MCF 10A (cell line): ENCODE measurements at regions not wholly inside any gene's neighbourhood (a gene's known extent, or its start where the extent isn't known, plus 50 kb on each side); places are given as distances from the start of the nearest gene placed in this dataset.

Source experiments
- BruUV-seq: library from RNA; stranded (reverse); fragments of 400-500 nt; replicated peaks from 2 replicates; lab custom pipeline; 2021; lab: Mats Ljungman, UMichigan
- CTCF ChIA-PET: fragments of 300-600 bp; sonication (Branson Sonifier 250); formaldehyde crosslinking; extraction: SDS; loops from one replicate; lab custom pipeline; 2021; ENCODE audit warnings: antibody characterized with exemption, inconsistent platforms; lab: Yijun Ruan, JAX
- POLR2A ChIA-PET: fragments of 300-600, 350-650 bp; sonication (Branson Sonifier 250); formaldehyde crosslinking; extraction: SDS; loops from one replicate; lab custom pipeline; 2020; ENCODE audit warnings: antibody characterized with exemption, inconsistent platforms; lab: Yijun Ruan, JAX
- DNase-seq: peaks from one replicate; pipeline ENCODE4 v3.0.0-alpha.2; 2018; ENCODE audit not compliant: unreplicated experiment
- H3K27ac Mint-ChIP-seq: one replicate; pipeline ENCODE4 v1.8.0; 2022; ENCODE audit warnings: mild to moderate bottlenecking, low read depth, mixed read lengths; ENCODE audit not compliant: unreplicated experiment
- H3K27me3 Mint-ChIP-seq: one replicate; pipeline ENCODE4 v1.8.0; 2022; ENCODE audit warnings: mixed read lengths; ENCODE audit not compliant: insufficient read depth, unreplicated experiment
- H3K36me3 Mint-ChIP-seq: one replicate; pipeline ENCODE4 v1.8.0; 2022; ENCODE audit warnings: mild to moderate bottlenecking, moderate library complexity, mixed read lengths; ENCODE audit not compliant: insufficient read depth, unreplicated experiment
- H3K4me1 Mint-ChIP-seq: one replicate; pipeline ENCODE4 v1.8.0; 2022; ENCODE audit warnings: mixed read lengths; ENCODE audit not compliant: insufficient read depth, unreplicated experiment
- H3K4me3 Mint-ChIP-seq: one replicate; pipeline ENCODE4 v1.8.0; 2022; ENCODE audit warnings: mild to moderate bottlenecking, moderate library complexity, mixed read lengths; ENCODE audit not compliant: unreplicated experiment
- H3K9me3 Mint-ChIP-seq: one replicate; pipeline ENCODE4 v1.8.0; 2022; ENCODE audit warnings: mixed read lengths; ENCODE audit not compliant: unreplicated experiment
- intact Hi-C: fragments of 100-400 bp; cut with micrococcal nuclease; formaldehyde crosslinking; loops from 2 replicates; pipeline ENCODE4 v1.14.1; 2022
- TF ChIP-seq, protein P1 (sequence below): fragments of 200-600 bp; IDR thresholded peaks from one replicate; pipeline ENCODE4 v1.8.0; 2022; ENCODE audit warnings: antibody characterized with exemption, mild to moderate bottlenecking; ENCODE audit not compliant: unreplicated experiment

DNA sequence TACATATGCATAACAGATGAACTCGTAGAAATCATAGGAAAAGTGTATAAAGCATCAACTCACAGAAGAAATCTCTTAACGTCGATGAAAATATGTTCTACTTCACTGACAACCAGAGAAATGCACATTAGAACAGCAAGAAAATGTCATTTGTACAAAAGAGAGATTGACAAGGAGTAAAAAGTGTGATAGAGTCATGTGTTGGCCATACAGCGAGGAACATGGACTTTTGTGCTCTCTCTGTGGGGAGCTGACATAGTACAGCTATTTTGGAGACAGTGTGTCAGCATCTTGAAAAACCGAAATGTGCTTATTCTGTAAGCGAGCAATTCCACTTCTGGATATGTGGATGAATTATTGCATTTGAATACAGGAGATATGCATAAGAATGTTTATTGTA lies 477.9 kb downstream of the ICE1 start:
- BruUV-seq: no TSS peak
- no peak overlapping the region for H3K27ac Mint-ChIP-seq
- ChIA-PET POLR2A (no interaction called here), CTCF (no interaction called here)
- TF ChIP-seq, protein P1, sequence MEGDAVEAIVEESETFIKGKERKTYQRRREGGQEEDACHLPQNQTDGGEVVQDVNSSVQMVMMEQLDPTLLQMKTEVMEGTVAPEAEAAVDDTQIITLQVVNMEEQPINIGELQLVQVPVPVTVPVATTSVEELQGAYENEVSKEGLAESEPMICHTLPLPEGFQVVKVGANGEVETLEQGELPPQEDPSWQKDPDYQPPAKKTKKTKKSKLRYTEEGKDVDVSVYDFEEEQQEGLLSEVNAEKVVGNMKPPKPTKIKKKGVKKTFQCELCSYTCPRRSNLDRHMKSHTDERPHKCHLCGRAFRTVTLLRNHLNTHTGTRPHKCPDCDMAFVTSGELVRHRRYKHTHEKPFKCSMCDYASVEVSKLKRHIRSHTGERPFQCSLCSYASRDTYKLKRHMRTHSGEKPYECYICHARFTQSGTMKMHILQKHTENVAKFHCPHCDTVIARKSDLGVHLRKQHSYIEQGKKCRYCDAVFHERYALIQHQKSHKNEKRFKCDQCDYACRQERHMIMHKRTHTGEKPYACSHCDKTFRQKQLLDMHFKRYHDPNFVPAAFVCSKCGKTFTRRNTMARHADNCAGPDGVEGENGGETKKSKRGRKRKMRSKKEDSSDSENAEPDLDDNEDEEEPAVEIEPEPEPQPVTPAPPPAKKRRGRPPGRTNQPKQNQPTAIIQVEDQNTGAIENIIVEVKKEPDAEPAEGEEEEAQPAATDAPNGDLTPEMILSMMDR: no peak
- no peak for DNase-seq
- intact Hi-C loops: no loop called here
- H3K9me3 Mint-ChIP-seq: peaks cover 11% of the 10 kb centered on the region
- H3K4me3 Mint-ChIP-seq: no peak overlapping the region
- H3K27me3 Mint-ChIP-seq: peaks cover under 1% of the 10 kb centered on the region
- no peaks in the 10 kb centered on the region for H3K36me3 Mint-ChIP-seq
- no peaks in the 10 kb centered on the region for H3K4me1 Mint-ChIP-seq

DNA sequence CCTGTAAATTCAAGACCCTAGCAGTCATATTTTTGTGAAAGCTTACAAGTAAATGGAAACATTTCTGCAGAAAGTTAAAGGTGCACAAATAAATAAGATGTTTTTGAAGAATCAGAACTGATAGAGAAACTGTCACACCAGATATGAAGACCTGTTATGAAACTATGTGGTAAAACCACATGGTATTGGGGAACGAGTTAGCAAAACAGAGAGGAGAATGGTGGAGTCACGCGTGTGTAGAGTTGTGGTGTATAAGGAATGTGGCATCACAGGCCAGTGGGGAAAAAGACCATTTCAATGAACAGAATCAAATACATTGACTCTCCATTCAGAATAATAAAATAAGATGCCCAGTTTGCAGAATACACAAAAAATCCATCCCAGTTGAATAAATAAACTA lies 477.2 kb downstream of the ICE1 start:
- CTCF ChIA-PET: interaction anchor here (0.8 kb wide), 1 partner anchor 22 kb away, joined by 5 read pairs; no protein-coding TSS in a partner anchor
- Mint-ChIP-seq H3K36me3 (no peaks in the 10 kb centered on the region), H3K4me1 (no peaks in the 10 kb centered on the region), H3K27me3 (no peaks in the 10 kb centered on the region), H3K27ac (no peak overlapping the region), H3K9me3 (peaks cover 13% of the 10 kb centered on the region), H3K4me3 (no peak overlapping the region)
- intact Hi-C loops: no loop called here
- POLR2A ChIA-PET: no interaction called here
- TF ChIP-seq, protein P1: no peak
- no peak for DNase-seq
- no TSS peak for BruUV-seq

DNA sequence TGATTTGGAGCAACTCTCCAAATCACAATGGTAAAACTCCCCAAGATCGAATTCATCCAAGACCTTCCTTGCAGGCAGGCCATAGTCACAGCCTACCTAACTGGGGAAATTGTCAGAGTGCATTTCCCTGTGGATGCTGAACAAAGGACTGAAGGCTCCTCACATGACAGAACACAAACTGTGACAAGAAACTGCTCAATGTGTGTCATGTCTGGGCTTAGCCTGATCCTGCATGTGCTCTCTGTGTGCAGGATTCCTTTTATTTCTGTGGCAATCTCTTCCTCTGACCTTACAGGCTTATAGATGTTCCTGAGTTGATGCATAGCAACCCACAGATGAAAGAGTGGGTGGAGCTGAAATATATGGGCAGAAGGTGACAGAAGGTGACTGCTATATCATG lies 465.8 kb downstream of the ICE1 start:
- CTCF ChIA-PET: interaction anchor here (0.6 kb wide), 1 partner anchor 311 kb away, joined by 3 read pairs; no protein-coding TSS in a partner anchor
- H3K4me3 Mint-ChIP-seq: no peak overlapping the region
- no peaks in the 10 kb centered on the region for H3K9me3 Mint-ChIP-seq
- TF ChIP-seq, protein P1: no peak
- BruUV-seq: no TSS peak
- intact Hi-C loops: no loop called here
- no peaks in the 10 kb centered on the region for H3K36me3 Mint-ChIP-seq
- peaks cover 16% of the 10 kb centered on the region for H3K4me1 Mint-ChIP-seq
- POLR2A ChIA-PET: no interaction called here
- H3K27me3 Mint-ChIP-seq: no peaks in the 10 kb centered on the region
- no peak for DNase-seq
- H3K27ac Mint-ChIP-seq: no peak overlapping the region

DNA sequence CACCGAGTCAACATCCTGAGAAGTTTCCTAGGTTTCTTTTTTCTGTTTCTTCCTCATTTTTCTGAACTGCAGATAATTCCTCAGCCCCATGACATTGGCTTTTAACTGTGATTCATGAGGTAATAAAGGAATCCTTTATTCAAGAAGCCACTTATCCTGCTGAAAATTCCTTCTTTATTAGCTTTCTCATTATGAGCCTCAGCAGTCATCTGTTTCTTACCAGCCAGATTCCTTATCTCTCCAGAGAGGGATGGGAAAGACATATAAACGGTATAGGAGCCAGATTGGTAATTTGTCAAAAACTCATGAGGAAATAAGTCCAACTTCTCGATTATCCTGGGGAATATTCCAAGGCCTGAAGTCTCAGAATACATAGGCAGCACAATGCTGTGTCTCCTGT lies 465.4 kb downstream of the ICE1 start:
- Mint-ChIP-seq H3K27ac (no peak overlapping the region), H3K36me3 (no peaks in the 10 kb centered on the region), H3K9me3 (no peaks in the 10 kb centered on the region), H3K4me3 (no peak overlapping the region), H3K4me1 (peaks cover 16% of the 10 kb centered on the region), H3K27me3 (no peaks in the 10 kb centered on the region)
- TF ChIP-seq, protein P1: no peak
- CTCF ChIA-PET: interaction anchor here (0.6 kb wide), 1 partner anchor 598 kb away, joined by 3 read pairs; no protein-coding TSS in a partner anchor
- BruUV-seq: no TSS peak
- DNase-seq: no peak
- POLR2A ChIA-PET: interaction anchor here (0.5 kb wide), 1 partner anchor 454 kb away, joined by 3 read pairs; no protein-coding TSS in a partner anchor
- intact Hi-C loops: no loop called here
